ENCODE measurements at regions not wholly inside any gene's neighbourhood (a gene's known extent, or its start where the extent isn't known, plus 50 kb on each side); places are given as distances from the start of the nearest gene placed in this dataset.
"Not testable (repeated sequence)": the region's sequence is repeated elsewhere in the genome, so short reads cannot be mapped to it uniquely, and the experiment has no call there.

GRCh38 chr6:21754891-21755290 lies 161.3 kb downstream of the SOX4 start:
- Histone ChIP-seq H3K79me2 (ENCODE audit: insufficient read depth) (peaks cover 72% of the 10 kb centered on the region), H2AFZ (ENCODE audit: low read depth) (no peak overlapping the region), H4K20me1 (ENCODE audit: insufficient read depth) (no peaks in the 10 kb centered on the region), H3K9ac (no peak overlapping the region), H3K9me2 (no peaks in the 10 kb centered on the region), H3K4me3 (ENCODE audit: low read depth in 2 of 2, low read length in 1 of 2) (no peak overlapping the region), H3K9me3 (no peaks in the 10 kb centered on the region), H3K4me2 (no peak overlapping the region), H3K4me1 (ENCODE audit: control insufficient read depth in 1 of 2, insufficient read depth in 2 of 2, low read depth in 1 of 2, low read length in 1 of 2) (peaks cover 17 to 22% of the 10 kb centered on the region in 2 experiments), H3K27me3 (ENCODE audit: insufficient read depth) (no peaks in the 10 kb centered on the region), H3F3A (replicated peaks; ENCODE audit: insufficient read depth) (no peaks in the 10 kb centered on the region), H3K36me3 (replicated peaks in 1 of 2; ENCODE audit: control insufficient read depth in 1 of 2, insufficient read depth in 2 of 2, low read length in 1 of 2) (peaks cover 0 to 5% of the 10 kb centered on the region in 2 experiments), H3K27ac (ENCODE audit: low read depth in 2 of 2, low read length in 1 of 2) (no peak overlapping the region; a peak in 1 of 4 replicates)
- DNase-seq, result no peak
- WGBS (ENCODE audit: low lambda C conversion rate), result 56% methylated on average over 5 of the region's 5 CpGs
- TF ChIP-seq EP300 (IDR thresholded peaks at IDR 0.05; ENCODE audit: borderline replicate concordance in 1 of 2, low read depth in 1 of 2, low read length in 1 of 2) (no peak), NRF1 (IDR thresholded peaks at IDR 0.05; ENCODE audit: low read depth, low read length) (no peak), FOXM1 (IDR thresholded peaks at IDR 0.05; ENCODE audit: low read depth) (no peak)
- TF ChIP-seq, protein P1, sequence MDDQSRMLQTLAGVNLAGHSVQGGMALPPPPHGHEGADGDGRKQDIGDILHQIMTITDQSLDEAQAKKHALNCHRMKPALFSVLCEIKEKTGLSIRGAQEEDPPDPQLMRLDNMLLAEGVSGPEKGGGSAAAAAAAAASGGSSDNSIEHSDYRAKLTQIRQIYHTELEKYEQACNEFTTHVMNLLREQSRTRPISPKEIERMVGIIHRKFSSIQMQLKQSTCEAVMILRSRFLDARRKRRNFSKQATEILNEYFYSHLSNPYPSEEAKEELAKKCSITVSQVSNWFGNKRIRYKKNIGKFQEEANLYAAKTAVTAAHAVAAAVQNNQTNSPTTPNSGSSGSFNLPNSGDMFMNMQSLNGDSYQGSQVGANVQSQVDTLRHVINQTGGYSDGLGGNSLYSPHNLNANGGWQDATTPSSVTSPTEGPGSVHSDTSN (IDR thresholded peaks at IDR 0.05), result no peak
- ChIA-PET CTCF (no interaction called here), POLR2A (no interaction called here)

DNA sequence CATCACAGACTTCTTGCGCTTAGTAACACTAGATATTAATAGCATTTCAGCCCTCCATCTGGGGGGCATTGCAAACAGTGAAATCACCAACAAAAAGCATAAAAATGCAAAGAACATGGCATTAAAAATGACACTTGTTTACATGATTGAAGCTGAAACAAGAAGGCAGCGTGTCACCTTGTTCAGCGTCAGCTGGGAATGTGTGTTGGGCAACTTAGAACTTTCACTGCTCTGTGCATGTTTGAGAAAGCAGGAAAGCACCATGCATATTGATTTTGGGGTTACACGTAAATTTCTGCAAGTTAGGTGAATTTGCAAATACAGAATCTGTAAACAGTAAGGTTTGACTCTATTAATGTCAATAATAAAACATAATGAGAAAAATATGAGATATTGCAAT lies 162.9 kb downstream of the SOX4 start:
- WGBS (ENCODE audit: low lambda C conversion rate), result 97% methylated on average over 4 of the region's 4 CpGs

DNA sequence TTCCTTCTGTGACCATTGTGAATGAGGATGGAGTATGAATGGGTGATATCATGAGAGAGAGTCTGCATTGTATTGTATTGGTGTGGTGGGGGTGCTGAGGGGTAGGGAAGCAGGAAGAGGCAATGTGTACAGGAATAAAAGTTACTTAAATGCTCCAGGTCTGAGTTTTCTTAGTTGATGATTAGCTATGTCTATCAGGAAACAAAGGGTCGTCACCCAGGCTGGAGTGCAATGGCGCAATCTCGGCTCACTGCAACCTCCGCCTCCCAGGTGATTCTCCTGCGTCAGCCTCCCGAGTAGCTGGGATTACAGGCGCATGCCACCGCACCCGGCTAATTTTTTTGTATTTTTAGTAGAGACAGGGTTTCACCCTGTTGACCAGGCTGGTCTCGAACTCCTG lies 163.8 kb downstream of the SOX4 start:
- H3F3A ChIP-seq (replicated peaks; ENCODE audit: insufficient read depth); H2AFZ ChIP-seq (ENCODE audit: low read depth); H3K4me2 ChIP-seq; POLR2A ChIA-PET; H3K9ac ChIP-seq; H3K27ac ChIP-seq (ENCODE audit: low read depth in 2 of 2, low read length in 1 of 2); H4K20me1 ChIP-seq (ENCODE audit: insufficient read depth); H3K27me3 ChIP-seq (ENCODE audit: insufficient read depth); H3K9me3 ChIP-seq; H3K9me2 ChIP-seq; DNase-seq; H3K4me3 ChIP-seq (ENCODE audit: low read depth in 2 of 2, low read length in 1 of 2): not testable (repeated sequence)
- peaks cover 47% of the 10 kb centered on the region for H3K79me2 ChIP-seq (ENCODE audit: insufficient read depth)
- CTCF ChIA-PET, result interaction anchor here (1.5 kb wide), 1 partner anchor 16 kb away, joined by 3 read pairs; no protein-coding TSS in a partner anchor
- peaks cover 0 to 13% of the 10 kb centered on the region in 2 experiments for H3K36me3 ChIP-seq (replicated peaks in 1 of 2; ENCODE audit: control insufficient read depth in 1 of 2, insufficient read depth in 2 of 2, low read length in 1 of 2)
- H3K4me1 ChIP-seq (ENCODE audit: control insufficient read depth in 1 of 2, insufficient read depth in 2 of 2, low read depth in 1 of 2, low read length in 1 of 2), result peaks cover 5 to 12% of the 10 kb centered on the region in 2 experiments; a peak in 3 of 4 replicates
- WGBS (ENCODE audit: low lambda C conversion rate), result over 99% methylated on average over 10 of the region's 10 CpGs

More for the DNA sequence above, 162.9 kb downstream of the SOX4 start:
- Histone ChIP-seq H3K9me2 (no peaks in the 10 kb centered on the region), H3F3A (replicated peaks; ENCODE audit: insufficient read depth) (no peaks in the 10 kb centered on the region), H3K36me3 (replicated peaks in 1 of 2; ENCODE audit: control insufficient read depth in 1 of 2, insufficient read depth in 2 of 2, low read length in 1 of 2) (peaks cover 0 to 8% of the 10 kb centered on the region in 2 experiments), H4K20me1 (ENCODE audit: insufficient read depth) (no peaks in the 10 kb centered on the region), H3K4me1 (ENCODE audit: control insufficient read depth in 1 of 2, insufficient read depth in 2 of 2, low read depth in 1 of 2, low read length in 1 of 2) (peaks cover 8 to 21% of the 10 kb centered on the region in 2 experiments), H3K27ac (ENCODE audit: low read depth in 2 of 2, low read length in 1 of 2) (no peak overlapping the region), H3K4me2 (no peak overlapping the region), H3K4me3 (ENCODE audit: low read depth in 2 of 2, low read length in 1 of 2) (no peak overlapping the region), H2AFZ (ENCODE audit: low read depth) (no peak overlapping the region), H3K9ac (no peak overlapping the region), H3K27me3 (ENCODE audit: insufficient read depth) (no peaks in the 10 kb centered on the region), H3K9me3 (no peaks in the 10 kb centered on the region), H3K79me2 (ENCODE audit: insufficient read depth) (peaks cover 56% of the 10 kb centered on the region)
- CTCF ChIA-PET, result interaction anchor here (1.5 kb wide), 1 partner anchor 15 kb away, joined by 3 read pairs; no protein-coding TSS in a partner anchor
- POLR2A ChIA-PET, result no interaction called here
- TF ChIP-seq SMC3 (IDR thresholded peaks at IDR 0.05; ENCODE audit: low read depth, low read length) (no peak), ELF1 (IDR thresholded peaks at IDR 0.05) (no peak), FOXM1 (IDR thresholded peaks at IDR 0.05; ENCODE audit: low read depth) (no peak), JUND (IDR thresholded peaks at IDR 0.05) (no peak), TAF1 (IDR thresholded peaks at IDR 0.05; ENCODE audit: borderline replicate concordance, low read depth, low read length) (no peak), RCOR1 (IDR thresholded peaks at IDR 0.05; ENCODE audit: low read length) (no peak), SIN3A (IDR thresholded peaks at IDR 0.05; ENCODE audit: borderline replicate concordance, low read depth, low read length) (no peak), GABPA (IDR thresholded peaks at IDR 0.05; ENCODE audit: low read depth) (no peak), RXRA (IDR thresholded peaks at IDR 0.05; ENCODE audit: borderline replicate concordance, low read depth) (no peak), EP300 (IDR thresholded peaks at IDR 0.05; ENCODE audit: borderline replicate concordance in 1 of 2, low read depth in 1 of 2, low read length in 1 of 2) (no peak), ZBTB33 (IDR thresholded peaks at IDR 0.05; ENCODE audit: borderline replicate concordance, low read depth) (no peak)
- DNase-seq, result no peak
